GM18873 (cell line): ENCODE measurements at regions not wholly inside any gene's neighbourhood (a gene's known extent, or its start where the extent isn't known, plus 50 kb on each side); places are given as distances from the start of the nearest gene placed in this dataset.

ENCODE experiments used
- ATAC-seq: cut with Tn5 transposase; IDR thresholded peaks from one replicate; pipeline ENCODE4 v1.9.1; 2021; ENCODE audit warnings: mild to moderate bottlenecking, moderate library complexity, moderate number of reproducible peaks; ENCODE audit not compliant: unreplicated experiment, low FRiP score

DNA sequence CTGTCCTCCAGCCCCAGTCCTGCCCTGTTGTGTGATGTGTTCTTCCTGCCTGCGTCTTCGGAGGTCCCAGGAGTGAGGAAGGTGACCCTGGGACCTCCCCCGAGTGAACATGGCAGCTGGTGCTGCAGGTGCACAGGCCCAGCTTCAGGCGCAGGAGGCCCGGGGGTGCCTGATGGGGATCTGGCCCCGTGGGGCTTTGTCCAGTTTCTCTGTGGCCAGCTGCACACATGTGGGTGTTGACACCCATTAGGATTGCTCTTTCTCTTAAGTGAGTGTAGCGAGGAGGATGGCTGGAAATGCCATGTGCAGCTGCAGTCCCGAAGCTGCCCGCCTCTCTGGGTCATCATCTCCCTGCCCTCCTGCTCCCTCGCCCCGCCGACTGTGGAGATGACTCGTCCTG lies 1279.7 kb downstream of the BRD1 start:
- no peak for ATAC-seq

DNA sequence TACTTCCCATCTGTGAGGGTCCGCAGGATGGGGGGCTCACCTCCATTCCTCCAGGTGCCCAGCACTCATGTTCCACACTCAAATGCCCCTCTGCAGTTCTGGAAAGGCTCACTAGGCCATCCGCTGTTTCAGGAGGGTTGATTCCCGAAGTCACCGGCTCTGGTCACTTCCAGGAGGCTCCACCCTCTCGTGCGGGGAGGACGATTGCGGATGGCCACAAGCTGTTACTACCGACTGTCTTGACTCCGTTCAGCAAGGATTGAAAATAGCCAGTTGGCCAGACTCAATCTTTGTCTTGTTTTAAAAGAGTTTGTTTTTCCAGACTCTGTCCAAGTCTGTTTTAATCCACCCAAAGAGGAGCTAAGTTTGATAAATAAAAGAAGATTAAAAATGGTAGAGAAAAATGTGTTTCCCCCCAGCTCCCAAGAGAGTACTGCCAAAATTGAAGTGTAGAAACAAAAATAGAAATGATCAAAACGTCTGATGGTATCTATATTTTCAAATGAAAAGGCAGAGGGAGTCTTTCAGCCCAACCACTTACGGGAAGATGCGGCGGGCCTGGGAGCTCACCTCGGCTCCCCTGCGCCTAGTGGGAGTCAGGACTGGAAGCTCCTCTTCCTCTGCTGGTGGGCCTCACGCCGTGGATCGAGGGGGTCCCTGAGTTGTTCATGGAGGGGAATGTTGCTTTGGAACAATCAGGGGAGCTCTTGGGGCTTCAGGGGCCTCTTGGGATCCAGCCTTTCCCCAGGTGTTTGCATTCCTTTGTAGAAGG lies 1280.8 kb downstream of the BRD1 start:
- no peak for ATAC-seq

DNA sequence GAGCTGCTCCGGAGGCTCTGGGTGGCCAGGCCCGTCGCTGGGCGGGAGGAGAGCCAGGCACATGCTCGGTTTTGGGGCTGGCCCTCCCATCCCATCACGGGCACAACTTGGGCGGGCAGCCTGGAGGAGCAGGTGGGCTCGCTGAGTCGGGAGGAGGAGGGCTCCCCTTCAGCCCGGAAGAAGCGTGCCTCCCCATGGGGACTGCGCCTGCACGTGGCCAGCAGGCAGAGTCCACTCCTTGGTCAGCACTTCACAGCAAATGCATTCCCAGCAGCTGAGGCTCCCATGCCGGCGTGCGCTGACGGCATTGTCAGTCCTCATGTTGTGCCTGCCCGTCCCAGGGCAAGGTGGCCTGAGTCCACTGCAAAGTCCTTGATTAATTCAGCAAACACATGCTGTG lies 1281.7 kb downstream of the BRD1 start:
- ATAC-seq, result no peak

DNA sequence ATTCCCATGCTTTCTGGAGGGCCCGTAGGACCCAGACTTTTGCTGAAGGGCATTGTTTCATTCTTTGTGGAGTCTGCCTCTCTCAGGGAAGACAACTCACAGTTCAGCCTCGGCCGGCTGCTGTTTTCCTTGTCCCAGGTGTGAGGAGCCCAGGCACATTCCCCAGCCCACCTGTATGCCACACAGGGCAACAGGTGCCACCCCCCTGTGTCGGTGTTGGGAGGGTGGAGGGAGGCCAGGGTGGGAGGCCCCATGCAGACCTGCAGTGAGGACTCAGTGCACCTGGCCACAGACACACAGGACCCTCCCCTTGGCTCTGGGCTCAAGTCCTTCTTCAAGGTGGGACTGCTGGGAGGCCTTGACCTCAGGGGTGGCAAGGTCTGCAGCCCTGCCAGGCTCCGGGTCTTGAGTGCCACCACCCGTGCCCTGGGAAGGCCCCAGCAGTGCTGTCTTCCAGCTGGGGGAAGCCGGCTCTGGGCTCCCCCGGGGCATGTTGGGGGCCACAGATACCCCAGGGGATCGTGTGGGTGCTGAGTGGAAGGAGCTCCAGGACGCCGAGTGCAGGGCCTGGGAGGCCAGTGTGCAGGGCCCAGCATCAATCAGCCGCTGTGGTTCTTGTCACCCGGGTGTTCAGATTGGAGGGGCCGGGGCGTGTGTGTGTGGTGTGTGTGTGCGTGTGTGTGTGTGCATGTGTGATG lies 1286.1 kb downstream of the BRD1 start:
- no peak for ATAC-seq

DNA sequence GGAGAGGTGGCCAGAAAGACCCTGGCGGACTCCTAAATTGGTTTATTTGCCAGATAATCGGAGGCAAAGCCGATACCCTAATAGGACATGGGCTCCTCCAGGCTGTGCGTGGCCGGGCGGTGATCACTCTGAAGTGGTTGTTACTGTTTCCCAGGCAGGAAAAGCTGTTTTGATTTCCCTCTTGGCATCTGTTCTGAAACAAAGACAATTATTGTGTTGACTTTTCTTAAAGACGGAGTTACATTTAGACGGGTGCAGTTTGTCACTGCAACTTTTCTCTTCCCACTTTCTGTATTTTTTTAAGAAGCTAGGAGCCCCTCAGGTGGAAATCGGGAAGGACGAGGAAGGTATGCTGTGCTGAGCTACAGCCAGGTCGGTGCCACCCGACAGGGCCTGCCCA lies 1288.4 kb downstream of the BRD1 start:
- ATAC-seq, result no peak

DNA sequence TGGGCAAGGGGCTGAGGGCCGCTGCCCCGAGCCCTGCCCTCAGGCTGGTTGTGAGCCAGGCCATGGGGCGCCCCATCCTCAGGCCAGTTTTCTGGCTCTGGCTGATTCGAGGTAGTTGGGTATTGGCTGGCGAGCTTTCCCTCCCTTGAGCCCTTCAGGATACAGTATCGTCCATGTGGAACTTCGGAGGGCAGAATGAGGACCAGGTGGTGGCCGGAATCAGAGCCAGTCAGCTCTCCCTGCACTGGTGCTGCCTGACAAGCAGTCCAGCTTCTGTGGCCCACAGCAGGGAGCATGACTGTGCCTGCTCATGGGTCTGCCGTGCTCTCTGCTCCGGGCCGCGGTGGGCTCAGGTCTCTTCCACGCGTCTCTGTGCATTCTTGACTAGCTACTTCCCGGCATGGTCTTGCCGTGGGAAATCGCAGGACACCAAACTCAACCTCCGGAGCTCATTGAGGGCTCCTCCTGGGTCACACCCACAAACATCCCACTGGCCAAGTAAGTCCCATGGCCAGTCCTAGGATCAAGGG lies 1289.3 kb downstream of the BRD1 start:
- ATAC-seq, result no peak

DNA sequence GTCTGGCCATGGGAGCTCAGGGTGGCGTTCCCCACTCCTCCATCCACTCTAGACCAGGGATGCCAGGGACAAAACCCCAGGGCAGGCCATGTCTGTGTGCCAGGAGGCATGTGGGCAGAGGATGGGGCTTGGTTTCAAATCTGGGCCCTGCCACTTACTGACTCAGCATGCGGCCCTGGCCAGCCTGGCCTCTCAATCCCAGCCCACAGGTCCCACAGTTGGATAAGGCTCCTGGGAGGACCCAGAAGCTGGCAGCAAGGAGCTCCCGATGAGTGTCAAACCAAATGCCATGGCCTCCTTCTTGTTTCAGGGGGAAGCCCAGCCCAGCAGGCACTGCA lies 1290.4 kb downstream of the BRD1 start:
- no peak for ATAC-seq

DNA sequence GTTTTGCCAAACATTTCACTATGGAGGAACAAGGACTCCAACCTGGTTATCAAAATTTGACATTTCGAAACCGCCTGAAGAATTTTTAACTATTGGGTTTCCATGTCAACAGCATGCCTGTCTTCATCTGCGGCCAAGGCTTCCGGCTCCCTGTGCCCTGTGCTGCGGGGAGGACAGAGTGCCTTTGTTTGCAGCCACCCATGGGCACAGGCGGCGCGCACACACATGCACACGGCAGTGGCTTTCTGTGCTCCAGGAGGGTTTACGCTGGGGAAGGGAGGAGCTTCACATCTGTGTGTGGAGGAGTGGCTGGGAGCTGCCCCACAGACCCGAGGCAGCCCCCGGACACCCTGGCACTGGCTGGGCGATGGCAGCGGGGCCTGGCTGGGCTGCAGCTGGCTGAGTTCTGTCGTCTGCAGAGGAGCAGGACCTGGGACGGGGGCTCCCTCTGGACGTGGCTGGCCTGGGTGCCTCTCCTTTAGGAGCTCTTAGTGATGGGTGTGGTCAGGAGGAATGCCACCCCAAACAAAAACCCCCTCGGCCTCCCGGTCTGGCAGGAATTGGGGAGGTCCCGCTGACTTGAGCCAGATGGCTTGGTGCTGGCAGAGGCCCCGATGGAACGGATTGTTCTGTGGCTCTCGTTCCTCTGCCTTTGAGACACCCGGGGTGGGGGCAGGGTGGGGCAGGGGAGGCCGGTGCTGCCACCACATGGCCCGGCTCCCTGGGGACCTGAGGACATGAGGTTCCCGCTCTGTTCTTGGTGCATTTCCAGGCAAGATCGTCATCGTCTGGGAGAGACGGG lies 1290.9 kb downstream of the BRD1 start:
- ATAC-seq, result no peak

DNA sequence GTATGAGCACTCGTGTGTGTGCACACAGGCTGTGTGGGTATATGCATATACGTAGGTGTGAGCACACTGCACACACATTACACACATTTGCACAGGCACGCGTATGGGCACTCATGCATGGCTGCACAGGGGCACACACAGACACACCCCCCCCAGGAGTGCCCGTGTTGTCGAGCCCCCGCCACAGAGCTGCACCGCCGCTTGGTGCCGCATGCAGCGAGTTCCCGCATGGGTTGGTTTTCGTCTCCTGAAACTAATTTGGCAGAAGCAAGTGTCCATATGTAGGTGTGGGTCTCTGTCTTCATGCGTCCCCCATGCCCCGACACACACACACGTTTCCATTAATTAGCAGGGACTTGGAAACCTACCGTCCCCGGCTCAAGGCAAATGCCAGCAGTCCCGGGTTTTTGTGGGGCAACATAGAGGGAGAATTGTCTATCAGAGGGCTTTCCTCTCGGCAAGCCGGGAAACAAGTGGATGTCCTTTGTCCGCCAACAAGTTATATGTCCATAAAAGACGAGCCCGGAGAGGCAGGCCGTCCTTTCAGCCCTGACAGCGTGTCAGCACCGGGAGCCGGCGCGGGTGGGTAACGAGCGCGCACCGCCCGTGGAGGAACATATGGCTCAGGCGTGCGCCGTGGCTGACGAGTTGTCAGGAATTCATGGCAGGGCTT lies 1291.7 kb downstream of the BRD1 start:
- ATAC-seq, result no peak

DNA sequence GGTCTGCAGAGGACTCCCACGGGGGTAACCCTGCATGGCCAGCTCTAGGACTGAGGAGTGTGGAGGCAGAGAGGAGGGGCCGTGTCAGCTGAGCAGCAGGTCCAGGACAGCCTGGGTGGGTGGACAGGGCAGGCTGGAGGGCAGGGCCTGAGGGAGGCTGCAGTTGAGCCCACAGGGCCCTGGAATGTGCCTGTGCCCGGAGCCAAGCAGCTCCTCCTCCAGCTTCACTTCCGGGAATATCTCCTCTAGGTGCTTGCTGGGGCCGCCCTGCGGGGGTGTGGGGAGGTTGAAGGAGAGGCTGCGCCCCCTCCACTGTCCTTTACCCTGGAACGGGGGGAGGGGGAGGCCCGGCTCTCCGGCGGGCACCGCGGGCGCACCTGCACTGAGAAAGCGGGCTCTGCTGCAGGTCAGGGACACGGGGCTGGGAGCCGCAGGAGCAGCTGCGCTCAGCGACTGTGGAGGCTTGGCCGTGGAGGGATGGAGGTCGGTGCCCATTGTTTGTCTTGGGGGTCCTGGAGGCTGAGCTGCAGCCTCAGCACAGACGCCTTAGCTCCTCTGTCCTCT lies 1293.2 kb downstream of the BRD1 start:
- no peak for ATAC-seq

DNA sequence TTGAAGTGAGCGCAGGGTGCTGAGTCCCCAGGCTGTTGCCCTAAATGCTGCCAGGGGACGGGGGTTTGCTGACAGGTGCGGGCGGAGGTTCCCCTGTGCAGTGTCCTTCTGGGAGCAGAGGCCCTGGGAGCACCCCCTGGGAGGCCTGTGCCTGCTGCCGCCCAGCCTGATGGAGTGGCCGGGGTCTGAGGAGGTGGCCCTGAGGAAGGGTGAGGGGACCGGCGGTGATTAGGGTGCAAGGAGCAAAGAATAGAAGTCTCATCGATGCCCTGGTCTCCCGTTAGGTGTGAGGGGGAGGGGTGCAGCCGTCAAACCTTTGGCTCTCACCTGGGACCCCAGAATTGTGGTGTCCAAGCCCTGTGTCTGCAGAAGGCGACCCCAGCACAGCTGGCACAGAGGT lies 1294.7 kb downstream of the BRD1 start:
- no peak for ATAC-seq

DNA sequence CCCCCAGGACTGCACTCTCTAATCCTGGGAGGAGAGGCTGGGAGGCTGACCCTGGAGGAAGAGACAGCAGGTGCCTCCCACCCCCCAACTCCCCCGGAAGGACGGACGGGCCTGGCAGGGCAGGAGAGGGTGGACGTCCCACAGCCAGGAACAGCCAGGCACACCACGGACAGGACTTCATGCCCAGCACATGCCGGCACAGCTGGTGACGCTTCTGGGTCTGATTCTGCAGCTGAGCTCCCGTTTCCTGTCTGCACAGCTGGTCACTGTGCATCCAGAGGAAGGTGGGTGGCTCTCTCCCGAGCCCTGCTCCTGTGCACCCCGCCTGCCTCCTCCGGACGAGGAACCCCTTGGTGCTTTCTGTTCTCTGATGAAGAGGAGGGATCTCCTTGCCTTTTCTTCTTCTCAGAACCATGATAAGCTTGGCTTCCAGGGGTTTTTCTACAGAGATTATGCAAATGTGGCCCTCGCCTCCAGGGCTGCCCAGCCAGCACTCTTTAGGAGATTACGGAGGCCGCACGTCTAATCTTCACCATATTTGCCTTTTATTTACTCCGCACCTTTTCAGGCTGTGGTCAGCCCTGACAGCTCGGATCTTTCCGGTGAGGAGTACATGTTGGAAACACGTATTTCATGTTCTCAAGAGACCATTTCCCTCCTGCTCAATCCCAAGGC lies 1295.8 kb downstream of the BRD1 start:
- ATAC-seq, result no peak

DNA sequence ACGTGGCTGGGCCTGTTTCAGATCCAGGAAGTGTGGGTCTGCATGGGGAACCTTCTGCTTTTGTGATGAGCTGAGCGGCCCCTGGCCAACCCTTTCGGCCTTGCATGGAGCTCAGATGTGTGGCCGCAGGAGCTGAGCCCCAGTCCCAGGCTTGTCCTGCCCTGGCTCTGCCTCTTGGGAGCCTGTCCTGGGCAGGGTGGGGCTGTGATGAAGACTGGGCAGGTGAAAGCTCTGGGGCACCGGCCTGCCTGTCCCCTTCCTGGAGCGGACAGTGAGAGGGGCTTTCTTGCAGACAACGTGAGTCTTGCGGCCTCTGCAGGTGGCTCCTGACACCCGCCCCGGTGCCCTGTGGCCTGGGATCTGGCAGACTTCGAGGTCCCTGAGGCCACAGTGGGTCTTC lies 1296.6 kb downstream of the BRD1 start:
- no peak for ATAC-seq

DNA sequence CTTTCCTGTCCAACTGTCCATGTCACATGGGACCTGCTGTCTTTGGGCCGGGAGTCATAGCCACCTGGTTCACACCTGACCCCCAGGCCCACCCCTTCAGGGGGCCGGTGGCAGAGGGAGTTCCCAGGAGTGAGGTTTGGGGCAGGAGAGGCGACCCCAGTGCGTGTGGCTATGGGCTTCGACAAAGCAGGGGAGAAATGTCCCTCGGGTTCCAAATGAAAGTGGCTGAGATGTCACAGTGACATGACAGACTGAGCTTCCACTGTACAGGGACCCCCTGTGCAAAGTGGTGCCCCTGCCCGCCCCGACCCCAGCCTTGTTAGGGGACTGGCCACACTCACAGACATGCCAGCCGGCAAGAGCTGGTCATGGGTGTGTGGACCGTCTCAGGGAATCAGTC lies 1297.0 kb downstream of the BRD1 start:
- ATAC-seq, result no peak

DNA sequence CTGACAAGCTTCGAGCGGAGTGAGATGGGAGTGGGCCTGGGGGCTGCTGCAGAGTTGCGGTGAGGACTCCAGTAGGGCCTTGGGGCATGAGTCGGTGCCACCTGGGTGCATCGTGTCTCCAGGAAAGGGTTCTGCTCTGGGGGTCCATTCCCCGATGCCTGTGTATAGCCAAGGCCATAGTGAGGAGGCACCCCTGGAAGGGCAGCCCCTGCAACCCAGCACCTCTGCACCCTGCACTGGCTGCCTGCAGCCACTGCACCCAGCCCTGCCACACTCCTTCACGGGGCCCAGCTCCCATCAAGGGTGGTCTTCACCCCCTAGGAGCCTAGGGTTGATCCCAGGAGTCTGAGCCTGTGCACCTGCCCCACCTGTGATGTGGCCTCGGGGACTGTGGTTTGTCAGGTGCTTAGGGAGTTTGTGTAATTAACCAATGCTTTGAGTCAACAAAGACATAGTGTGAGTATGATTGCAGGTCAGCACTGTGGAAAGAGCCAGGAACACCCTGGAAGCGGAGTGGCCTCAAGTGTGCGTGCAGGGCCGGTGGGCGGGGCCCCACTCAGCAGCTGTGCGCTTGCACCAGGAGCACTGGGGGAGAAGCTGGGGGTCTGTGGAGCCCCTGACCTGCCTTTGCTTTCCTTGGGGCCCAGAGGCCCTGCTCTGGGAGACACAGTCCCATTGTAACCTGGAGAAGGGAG lies 1299.3 kb downstream of the BRD1 start:
- no peak for ATAC-seq

DNA sequence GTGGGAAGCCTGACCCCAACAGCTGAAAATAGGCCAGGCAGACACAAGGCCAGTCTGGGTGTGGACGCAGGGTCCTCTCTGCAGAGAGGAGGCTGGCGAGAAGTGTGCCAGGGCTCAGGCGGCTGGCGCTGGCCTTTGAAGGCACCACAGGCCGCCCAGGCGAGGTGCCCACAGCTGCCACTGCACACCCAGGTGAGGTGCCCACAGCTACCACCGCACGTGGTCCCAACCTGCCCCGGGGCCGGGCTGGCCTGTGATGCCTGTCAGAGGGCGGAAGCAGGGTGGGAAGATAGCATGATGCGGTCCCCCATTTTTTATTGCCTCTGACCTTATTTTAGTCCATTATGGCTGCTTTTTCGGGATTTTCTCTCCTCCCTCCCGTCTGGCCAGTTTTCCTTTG lies 1303.9 kb downstream of the BRD1 start:
- ATAC-seq, result no peak

DNA sequence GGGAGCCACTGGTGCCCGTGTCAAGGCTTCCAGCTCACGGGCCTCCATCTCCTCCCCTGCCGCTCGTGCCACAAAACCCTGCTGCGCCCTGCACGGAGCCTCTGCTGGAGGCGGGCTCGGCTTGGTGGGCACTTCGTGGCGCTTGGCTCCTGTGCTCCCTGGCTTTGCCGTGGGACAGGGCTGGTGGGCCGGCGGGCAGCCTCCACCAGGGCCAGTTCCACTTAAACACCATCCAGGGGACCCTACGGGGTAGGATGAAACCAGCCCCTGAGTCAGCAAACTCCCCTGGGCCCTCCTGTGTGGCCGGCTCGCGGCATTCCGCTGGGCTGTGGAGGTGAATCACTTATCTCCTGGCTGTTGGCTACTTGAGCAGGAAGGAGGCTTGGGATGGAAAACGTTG lies 1304.6 kb downstream of the BRD1 start:
- ATAC-seq, result no peak

DNA sequence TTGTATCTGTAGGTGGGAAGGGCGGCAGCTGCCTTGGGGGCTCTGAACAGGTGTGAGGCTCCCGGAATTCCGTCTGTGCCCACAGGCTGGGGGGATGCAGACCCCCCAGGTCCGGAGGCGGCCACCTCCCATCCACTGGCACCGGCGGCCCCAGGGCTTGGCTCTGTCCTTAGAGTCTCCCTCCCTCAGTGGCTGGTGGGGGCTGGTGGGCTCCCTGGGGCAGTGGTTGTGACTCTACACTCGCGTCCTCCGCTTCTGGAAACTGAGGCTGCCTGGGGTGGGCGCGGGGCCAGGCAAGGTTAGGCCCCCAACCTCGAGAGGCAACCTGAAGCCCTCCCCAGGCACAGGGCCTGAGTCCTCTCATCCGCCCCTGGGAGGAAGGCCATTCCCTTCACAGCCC lies 1305.4 kb downstream of the BRD1 start:
- no peak for ATAC-seq

DNA sequence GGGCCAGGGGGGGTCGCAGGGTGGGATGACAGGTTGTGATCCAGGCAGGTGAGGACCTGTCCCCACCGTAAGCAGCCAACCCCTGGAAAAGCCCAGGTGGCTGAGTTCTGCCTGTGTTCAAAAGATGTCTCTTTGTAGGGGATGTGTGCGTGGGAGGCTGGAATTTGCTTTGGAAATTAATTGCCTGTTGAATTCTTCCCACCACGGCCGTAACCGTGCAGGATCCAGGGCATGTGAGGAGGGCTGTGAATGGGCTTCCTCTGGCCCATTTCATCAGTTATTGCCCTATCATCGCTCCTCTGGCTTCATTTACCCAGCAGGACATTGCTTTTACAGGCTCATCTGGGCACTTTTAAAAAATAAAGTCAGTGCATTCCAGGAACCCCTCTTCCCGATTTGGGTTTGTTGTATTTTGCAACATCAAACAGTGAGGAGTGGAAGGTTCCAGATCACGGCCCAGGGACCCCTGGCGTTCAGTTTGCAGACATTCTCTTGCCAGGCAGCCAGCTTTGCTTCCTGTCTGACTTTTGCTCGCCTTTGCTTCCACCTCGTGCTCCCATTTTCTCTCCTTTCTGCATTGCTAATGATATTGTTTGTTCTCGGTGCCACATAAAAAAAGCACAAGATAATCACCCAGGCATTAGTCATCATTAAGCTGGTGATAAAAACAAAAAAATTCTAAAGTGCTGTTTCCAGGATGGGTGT lies 1306.6 kb downstream of the BRD1 start:
- ATAC-seq, result no peak
